ENCODE measurements at regions not wholly inside any gene's neighbourhood (a gene's known extent, or its start where the extent isn't known, plus 50 kb on each side); places are given as distances from the start of the nearest gene placed in this dataset.

DNA sequence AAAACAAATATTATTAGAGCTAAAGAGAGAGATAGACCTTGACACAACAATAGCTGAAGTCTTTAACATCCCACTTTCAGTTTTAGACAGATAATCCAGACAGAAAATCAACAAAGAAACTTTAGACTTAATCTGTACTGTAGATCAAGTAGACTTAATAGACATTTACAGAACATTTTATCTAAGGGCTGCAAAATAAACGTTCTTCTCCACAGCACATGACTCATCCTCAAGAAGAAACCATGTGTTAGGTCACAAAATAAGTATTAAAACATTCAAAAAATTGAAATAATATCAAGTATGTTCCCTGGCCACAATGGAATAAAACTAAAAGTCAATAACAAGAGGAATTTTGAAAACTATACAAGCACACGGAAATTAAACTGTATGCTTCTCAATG is 1510.3 kb upstream of the PCDH10 start:
- TF ChIP-seq, protein P1, sequence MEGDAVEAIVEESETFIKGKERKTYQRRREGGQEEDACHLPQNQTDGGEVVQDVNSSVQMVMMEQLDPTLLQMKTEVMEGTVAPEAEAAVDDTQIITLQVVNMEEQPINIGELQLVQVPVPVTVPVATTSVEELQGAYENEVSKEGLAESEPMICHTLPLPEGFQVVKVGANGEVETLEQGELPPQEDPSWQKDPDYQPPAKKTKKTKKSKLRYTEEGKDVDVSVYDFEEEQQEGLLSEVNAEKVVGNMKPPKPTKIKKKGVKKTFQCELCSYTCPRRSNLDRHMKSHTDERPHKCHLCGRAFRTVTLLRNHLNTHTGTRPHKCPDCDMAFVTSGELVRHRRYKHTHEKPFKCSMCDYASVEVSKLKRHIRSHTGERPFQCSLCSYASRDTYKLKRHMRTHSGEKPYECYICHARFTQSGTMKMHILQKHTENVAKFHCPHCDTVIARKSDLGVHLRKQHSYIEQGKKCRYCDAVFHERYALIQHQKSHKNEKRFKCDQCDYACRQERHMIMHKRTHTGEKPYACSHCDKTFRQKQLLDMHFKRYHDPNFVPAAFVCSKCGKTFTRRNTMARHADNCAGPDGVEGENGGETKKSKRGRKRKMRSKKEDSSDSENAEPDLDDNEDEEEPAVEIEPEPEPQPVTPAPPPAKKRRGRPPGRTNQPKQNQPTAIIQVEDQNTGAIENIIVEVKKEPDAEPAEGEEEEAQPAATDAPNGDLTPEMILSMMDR (IDR thresholded peaks at IDR 0.05) = no peak
- TF ChIP-seq POLR2A (IDR thresholded peaks at IDR 0.05) = no peak

Measured in right lobe of liver (tissue), 4 donors.